NK-92 treated with Interleukin-12 subunit alpha and Interleukin-12 subunit beta, amount 100 ng/mL, for 24 hours (cell line): ENCODE measurements at regions not wholly inside any gene's neighbourhood (a gene's known extent, or its start where the extent isn't known, plus 50 kb on each side); places are given as distances from the start of the nearest gene placed in this dataset.

Source experiments
- DNase-seq: peaks from one replicate; lab custom pipeline; 2025; lab: John Stamatoyannopoulos, UW

GRCh38 chr5:20654033-20654432, 666.0 kb upstream of the CDH18 start:
- DNase-seq = no peak

DNA sequence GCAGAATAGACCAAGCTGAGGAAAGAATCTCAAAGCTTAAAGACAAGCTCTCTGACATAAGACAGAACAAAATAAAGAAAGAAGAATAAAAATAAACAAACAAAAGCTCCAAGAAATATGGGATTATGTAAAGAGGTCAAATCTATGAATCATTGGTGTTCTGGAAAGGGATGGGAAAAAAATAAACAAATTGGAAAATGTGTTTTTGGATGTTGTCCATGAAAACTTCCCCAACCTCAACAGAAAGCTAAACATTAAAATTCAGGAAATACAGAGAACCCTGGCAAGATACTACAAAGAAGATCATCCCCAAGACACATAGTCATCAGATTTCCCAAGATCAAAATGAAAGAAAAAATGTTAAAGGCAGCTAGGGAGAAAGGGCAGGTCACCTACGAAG, 662.0 kb upstream of the CDH18 start:
- DNase-seq = no peak

- DNase-seq = no peak
Measured at GRCh38 chr5:20648981-20649380, 661.0 kb upstream of the CDH18 start.

- no peak for DNase-seq
Measured at GRCh38 chr5:20636686-20637085, 648.7 kb upstream of the CDH18 start.

DNA sequence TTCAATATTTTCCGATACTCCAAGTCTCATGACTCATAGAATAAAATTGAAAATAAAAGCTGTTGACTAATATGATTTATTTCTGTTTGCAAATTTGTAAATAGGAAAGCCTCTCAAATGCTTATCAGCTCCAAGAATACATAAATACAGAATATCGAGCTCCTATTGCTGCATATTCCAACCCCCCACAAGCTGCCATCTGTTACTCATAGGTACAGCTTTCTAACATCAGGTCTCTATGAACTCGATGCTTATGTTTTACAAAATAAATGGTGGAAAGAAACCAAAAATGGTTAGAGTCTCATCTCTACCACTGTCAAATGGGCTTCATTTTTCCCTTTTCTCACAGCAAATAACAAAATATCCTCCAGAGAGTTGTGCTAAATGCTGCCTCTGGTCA, 631.6 kb upstream of the CDH18 start:
- DNase-seq = no peak

- no peak for DNase-seq
Measured at GRCh38 chr5:20618340-20618739, 630.3 kb upstream of the CDH18 start.

GRCh38 chr5:20617841-20618240, 629.8 kb upstream of the CDH18 start:
- no peak for DNase-seq

DNA sequence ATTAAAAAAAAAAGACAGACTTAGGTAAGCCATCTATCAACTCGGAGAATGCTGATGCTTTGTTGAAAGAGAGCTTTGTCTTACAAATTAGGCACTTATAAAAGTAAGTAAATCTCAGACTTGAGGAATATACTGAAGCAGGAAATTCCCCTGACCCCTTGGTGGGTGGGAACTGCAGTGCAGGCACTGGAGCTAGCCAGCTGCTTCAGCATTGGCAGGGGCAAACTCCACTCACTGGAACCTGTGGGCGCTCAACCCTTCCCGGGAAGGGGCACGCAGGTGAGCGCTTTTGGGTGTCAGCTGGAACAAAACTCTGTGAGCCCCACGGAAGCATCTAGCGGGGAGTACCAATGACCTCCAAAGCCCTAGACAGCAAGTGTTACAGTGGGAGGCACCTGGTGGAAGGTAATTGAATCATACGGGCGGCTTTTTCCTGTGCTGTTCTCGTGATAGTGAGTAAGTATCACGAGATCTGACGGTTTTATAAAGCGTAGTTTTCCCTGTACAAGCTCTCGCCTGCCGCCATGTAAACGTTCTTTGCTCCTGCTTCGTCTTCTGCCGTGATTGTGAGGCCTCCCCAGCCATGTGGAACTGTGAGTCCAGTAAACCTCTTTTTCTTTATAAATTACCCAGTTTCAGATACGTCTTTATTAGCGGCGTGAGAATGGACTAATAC, 628.0 kb upstream of the CDH18 start:
- no peak for DNase-seq

DNA sequence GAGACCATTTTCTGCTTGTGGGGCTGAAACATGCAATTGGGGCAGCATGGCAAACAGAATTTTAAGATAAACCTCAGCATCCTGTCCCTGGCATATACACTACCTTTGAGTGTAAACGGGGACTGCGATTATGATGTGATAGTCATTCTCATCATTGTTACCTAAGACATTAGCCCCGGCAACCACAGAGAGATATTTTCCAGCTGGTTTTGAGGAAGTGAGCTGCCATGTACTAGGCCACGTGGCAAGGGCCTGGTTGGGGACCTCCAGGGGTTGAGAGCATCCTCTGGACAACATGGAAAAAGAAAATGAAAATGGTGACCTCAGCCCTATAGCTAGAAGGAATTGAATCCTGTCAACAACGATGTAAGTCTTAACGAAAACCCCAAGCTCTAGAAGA, 623.6 kb upstream of the CDH18 start:
- DNase-seq = no peak

DNA sequence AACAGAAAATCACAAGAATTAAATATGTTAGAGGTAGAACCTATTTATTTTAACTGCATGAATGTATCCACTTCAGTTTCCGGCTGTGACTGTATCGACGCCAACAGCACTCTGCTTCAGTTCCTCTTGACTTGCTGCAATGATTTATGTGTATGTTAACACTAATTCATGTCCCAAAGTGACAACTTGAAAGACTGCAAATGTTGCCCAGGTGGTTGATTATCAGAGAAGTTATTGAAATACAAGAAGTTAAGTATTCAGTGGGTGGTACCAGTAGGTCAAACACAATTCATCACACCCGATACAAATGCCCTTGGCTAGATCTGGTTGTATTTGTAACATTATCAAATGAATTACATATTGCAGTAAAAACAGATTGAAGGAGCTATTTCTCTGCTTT, 622.7 kb upstream of the CDH18 start:
- no peak for DNase-seq

- DNase-seq = no peak
Measured at GRCh38 chr5:20609126-20609525, 621.1 kb upstream of the CDH18 start.

- DNase-seq = no peak
Measured at GRCh38 chr5:20608567-20608966, 620.6 kb upstream of the CDH18 start.

DNA sequence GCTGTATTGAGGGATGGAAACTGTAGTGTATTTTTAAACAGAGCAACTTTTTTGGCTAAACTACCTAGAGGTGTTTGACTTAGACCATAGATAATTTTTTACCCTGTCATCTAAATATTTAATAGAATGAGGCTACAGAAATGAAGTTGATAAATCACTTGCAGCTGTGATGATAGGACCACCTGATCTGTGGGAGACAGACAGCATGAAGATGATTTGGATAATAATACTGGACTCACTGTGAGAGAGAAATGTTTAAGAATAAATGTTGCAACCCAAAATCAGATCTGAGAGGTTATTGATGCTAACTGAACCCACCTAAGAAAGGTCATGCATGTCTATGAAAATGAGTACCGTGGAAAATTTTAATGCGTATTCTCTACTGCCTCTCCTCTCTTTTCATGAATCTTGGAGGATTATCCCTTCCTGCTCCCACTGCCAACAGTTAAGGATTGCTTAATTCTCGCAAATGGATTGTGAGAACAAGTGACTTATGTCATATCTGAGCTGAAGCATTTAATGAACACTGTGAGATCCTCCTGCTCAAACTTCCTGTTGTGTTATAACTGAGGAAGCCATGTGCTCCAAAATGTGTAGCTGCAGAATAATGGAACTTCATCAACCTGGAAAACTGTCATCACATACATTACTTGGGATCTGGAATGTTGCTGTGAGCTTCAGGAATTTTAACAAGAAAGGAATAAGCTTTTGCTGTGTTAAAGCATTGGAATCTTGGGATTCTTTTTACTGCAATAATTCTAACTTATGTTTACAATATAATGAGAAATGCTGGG, 617.9 kb upstream of the CDH18 start:
- no peak for DNase-seq

DNA sequence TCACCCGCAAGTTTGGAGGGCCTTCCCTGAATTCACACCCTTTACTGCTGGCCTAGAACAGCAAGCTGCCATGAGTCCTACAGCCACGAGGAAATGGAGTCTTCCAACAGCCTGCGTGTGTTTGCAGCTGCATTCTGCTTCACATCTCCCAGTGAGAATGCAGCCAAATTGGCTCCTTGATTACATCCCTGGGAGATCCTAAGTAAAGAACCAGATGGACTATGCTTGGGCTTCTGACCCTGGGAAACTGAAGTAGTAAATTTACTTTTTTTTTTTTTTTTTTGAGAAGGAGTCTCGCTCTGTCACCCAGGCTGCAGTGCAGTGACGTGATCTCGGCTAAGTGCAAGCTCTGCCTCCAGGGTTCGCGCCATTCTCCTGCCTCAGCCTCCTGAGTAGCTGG, 617.0 kb upstream of the CDH18 start:
- DNase-seq = no peak

GRCh38 chr5:20601678-20602100, 613.7 kb upstream of the CDH18 start:
- no peak for DNase-seq

DNA sequence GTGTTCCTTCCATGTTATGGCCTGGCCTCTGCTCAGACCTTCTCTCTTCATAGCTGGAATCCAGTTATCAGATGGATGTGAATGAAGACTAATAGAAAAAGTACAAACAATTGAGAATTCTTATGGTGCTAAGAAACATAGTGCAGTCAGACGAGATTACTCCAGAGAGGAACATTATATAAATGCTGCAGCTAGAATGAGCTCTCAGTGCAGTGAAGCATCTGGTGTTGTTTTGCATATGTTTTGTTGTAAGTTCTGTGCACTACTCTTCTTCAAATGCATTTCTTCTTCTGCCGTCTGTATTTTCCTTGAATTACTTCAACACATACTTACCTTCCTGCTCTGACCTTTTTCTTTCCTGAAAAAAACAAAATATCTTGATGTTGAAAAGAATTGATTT, 602.4 kb upstream of the CDH18 start:
- no peak for DNase-seq

DNA sequence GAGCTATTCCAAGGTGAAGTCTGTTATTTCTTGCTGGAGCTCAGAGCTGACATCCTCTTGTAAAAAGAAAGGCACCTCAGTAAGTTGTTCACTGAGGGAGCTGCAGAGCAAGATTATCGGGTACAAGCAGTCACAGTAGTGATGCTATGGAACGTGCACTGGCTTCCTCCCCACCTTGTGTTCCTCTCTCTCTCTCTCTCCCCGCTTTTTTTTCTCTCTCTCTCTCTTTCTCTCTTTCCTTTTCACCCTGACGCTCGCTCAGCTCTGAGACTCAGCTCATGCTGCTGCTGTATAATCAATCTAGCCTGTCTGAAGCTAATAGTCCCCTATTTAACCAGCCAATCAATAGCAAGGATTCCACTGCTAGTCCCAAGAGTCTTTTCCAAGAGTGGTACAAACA, 587.6 kb upstream of the CDH18 start:
- no peak for DNase-seq

DNA sequence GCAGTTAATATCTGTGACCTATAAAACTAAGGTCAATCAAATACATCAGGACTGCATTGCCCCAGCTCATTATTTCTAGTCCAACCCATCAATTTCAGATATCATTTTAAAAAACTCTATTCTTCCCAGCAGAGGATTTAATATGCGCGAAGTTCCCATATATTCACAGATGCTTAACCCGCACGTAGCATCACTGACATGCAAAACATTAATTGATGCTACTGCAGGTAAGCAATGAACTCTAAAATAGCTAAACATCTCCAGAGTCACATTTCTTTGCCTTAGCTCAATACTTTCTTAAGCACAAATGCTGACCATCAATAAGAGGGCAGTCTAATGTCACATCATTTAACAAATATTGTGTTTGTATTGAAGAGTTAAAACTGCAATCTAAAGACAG, 586.6 kb upstream of the CDH18 start:
- no peak for DNase-seq

GRCh38 chr5:20572614-20573013, 584.6 kb upstream of the CDH18 start:
- no peak for DNase-seq

DNA sequence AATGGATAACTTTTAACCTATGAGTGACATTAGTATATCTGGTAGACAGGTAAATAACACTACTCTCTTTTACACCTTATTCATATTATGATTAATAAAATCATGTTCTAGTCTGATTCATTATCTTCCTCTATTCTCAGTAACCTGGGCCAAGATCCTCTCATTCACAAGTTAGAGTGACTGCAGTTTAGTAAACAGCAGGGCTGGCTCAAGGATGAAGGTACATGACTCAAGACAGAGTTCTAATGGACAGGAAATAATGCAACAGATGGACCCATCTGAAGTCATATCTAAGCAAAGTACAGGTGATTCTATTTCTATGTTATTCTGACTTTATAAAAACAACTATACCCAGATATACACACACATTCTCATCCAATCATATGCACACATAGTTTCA, 582.5 kb upstream of the CDH18 start:
- no peak for DNase-seq

- DNase-seq = no peak
Measured at GRCh38 chr5:20562544-20562943, 574.5 kb upstream of the CDH18 start.

- DNase-seq = no peak
Measured at GRCh38 chr5:20559845-20560244, 571.8 kb upstream of the CDH18 start.

DNA sequence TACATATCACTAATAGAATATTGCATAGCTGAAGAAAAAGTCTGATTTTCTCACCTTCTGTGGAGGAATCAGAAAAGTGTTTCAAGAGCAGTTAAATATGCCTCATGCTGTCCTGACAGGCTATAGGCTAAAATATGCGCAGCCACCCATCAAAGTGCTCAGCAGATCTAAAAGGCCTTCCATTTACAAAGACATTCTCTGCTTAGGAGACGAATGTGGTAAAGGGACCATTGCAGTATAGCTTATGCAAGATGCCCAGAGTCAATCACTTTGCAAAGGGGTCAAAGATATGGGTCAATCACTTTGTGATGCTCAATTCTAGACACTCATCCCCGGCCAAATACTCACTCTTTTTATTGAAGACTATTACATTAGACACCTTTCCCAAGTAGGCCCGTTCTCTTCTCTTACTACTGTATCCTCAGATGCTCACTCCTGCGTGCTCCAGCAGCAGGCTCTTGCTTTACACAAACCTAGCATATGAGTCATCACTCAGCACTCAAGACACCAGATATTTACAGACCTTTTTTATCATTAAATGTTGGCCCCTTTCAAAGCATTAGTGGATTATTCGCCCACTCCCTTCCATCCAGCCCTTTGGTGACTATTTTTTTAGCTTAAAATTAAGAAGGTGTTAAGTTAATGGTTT, 568.2 kb upstream of the CDH18 start:
- no peak for DNase-seq
